Activated CD4-positive, alpha-beta T cell treated with anti-CD3 and anti-CD28 coated beads for 36 hours (primary cell): ENCODE measurements at regions not wholly inside any gene's neighbourhood (a gene's known extent, or its start where the extent isn't known, plus 50 kb on each side); places are given as distances from the start of the nearest gene placed in this dataset.

Source experiments
- ATAC-seq: fragments of 200-7000 bp; cut with Tn5 transposase; one replicate; pipeline ENCODE4 v1.10.0; 2021; ENCODE audit warnings: mild to moderate bottlenecking, moderate library complexity
- CTCF ChIA-PET: fragments of 350-600 bp; sonication (Branson Sonifier 250); formaldehyde crosslinking; loops from one replicate; lab custom pipeline; 2021; ENCODE audit warnings: antibody characterized with exemption; lab: Charles Lee
- POLR2A ChIA-PET: fragments of 350-600 bp; sonication (Branson Sonifier 250); formaldehyde crosslinking; loops from one replicate; lab custom pipeline; 2021; ENCODE audit warnings: antibody characterized with exemption, inconsistent platforms; lab: Charles Lee
- DNase-seq: peaks from one replicate; pipeline ENCODE4 v3.0.0-alpha.2; 2020
- H3K27ac Mint-ChIP-seq: one replicate; pipeline ENCODE4 v1.8.0; 2021; ENCODE audit warnings: mixed read lengths
- H3K27me3 Mint-ChIP-seq: one replicate; pipeline ENCODE4 v1.8.0; 2021; ENCODE audit warnings: mixed read lengths
- H3K36me3 Mint-ChIP-seq: one replicate; pipeline ENCODE4 v1.8.0; 2021; ENCODE audit warnings: low read depth, mixed read lengths
- H3K4me1 Mint-ChIP-seq: one replicate; pipeline ENCODE4 v1.8.0; 2021; ENCODE audit warnings: mixed read lengths
- H3K4me3 Mint-ChIP-seq: one replicate; pipeline ENCODE4 v1.8.0; 2021; ENCODE audit warnings: mild to moderate bottlenecking, moderate library complexity, mixed read lengths
- H3K9me3 Mint-ChIP-seq: one replicate; pipeline ENCODE4 v1.8.0; 2021; ENCODE audit warnings: low read depth, mixed read lengths
- intact Hi-C, 2 experiments: fragments of 100-400 bp; cut with DNase I in 1 of 2; cut with micrococcal nuclease in 1 of 2; formaldehyde crosslinking; loops; one replicate each; pipeline versions ENCODE4 v1.14.2 to v1.15.1; 2022 to 2024; cut with DNase I, micrococcal nuclease

DNA sequence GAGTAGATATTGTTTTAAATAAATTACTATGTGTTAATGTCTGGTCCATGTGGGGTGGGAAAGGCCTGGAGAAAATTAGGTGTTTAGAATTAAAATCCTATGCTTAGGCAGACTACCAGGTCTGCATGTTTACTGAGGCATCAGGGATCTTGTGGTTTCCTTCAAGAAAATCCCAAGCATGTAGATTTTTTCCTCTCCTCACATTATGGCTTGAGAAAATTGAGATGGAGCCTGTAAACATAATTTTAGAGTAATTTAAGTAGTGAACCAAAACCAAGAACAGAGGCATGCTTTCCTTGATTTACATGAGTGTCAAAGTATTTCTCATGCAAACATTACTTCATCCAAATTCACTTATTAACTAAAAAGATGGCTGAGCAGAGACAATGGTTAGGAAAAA is 823.7 kb downstream of the AACS start:
- H3K27me3 Mint-ChIP-seq: peaks cover 2% of the 10 kb centered on the region
- no peaks in the 10 kb centered on the region for H3K36me3 Mint-ChIP-seq
- no peak overlapping the region for H3K27ac Mint-ChIP-seq
- ChIA-PET CTCF (no interaction called here), POLR2A (no interaction called here)
- intact Hi-C loops: no loop called here
- H3K9me3 Mint-ChIP-seq: peaks cover 2% of the 10 kb centered on the region
- ATAC-seq (no peak), DNase-seq (no peak)
- no peak overlapping the region for H3K4me3 Mint-ChIP-seq
- no peaks in the 10 kb centered on the region for H3K4me1 Mint-ChIP-seq

DNA sequence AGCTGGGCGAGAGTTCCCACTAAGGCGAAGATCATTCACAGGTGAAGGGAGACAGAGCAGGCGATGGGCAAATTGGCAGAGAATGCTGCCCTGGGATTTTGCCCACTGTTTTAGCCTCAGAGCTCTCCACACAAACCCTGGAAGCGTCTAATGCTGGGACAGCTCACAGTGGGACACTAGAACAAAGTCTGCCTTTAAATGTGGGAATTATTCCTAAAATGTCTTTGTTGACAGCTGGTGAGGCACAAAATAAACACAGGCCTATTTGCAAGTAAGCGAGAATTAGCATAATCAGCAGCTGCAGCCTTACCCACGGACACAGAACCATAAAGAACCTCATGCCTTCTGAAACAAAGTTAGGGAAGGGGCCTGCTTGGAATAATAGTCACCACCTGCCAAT is 824.5 kb downstream of the AACS start:
- peaks cover 2% of the 10 kb centered on the region for H3K27me3 Mint-ChIP-seq
- H3K9me3 Mint-ChIP-seq: no peaks in the 10 kb centered on the region
- H3K4me3 Mint-ChIP-seq: no peak overlapping the region
- DNase-seq: no peak
- POLR2A ChIA-PET: no interaction called here
- no peak for ATAC-seq
- intact Hi-C loops: no loop called here
- no peaks in the 10 kb centered on the region for H3K4me1 Mint-ChIP-seq
- no peaks in the 10 kb centered on the region for H3K36me3 Mint-ChIP-seq
- CTCF ChIA-PET: interaction anchor here (0.9 kb wide), 1 partner anchor 11 kb away, joined by 3 read pairs; no protein-coding TSS in a partner anchor
- H3K27ac Mint-ChIP-seq: no peak overlapping the region

DNA sequence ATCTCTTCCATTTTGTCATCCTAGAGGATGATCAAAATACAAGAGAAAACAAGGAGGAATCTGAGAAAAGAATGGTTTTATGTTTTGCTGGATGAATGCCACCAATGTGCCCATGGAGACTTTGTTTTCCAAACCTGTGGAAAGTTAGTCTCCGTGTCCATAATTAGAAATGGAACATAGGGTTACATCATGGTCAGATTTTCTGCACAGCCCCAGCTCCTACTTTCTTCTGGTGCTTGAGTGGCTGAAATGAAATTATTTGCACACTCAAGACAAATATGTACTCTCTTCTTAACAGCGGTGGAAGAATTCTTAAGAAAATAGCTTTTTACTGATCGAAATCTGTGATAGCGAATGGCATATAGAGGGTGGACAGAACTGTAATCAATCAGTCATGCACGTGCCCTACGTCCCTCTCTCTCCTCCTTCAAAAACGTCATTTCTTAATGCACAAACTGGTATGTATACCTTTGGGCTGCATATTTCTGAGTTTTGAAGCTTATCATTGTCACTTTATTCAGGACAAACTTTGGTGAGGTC is 825.2 kb downstream of the AACS start:
- DNase-seq (no peak), ATAC-seq (no peak)
- ChIA-PET CTCF (interaction anchor here (0.9 kb wide), 1 partner anchor 10 kb away, joined by 3 read pairs; no protein-coding TSS in a partner anchor), POLR2A (interaction anchor here (0.6 kb wide), 1 partner anchor 61 kb away, joined by 3 read pairs; no protein-coding TSS in a partner anchor)
- H3K27ac Mint-ChIP-seq: no peak overlapping the region
- intact Hi-C loops: no loop called here
- H3K4me3 Mint-ChIP-seq: no peak overlapping the region
- H3K36me3 Mint-ChIP-seq: no peaks in the 10 kb centered on the region
- H3K9me3 Mint-ChIP-seq: no peaks in the 10 kb centered on the region
- H3K27me3 Mint-ChIP-seq: peaks cover 2% of the 10 kb centered on the region
- no peaks in the 10 kb centered on the region for H3K4me1 Mint-ChIP-seq

DNA sequence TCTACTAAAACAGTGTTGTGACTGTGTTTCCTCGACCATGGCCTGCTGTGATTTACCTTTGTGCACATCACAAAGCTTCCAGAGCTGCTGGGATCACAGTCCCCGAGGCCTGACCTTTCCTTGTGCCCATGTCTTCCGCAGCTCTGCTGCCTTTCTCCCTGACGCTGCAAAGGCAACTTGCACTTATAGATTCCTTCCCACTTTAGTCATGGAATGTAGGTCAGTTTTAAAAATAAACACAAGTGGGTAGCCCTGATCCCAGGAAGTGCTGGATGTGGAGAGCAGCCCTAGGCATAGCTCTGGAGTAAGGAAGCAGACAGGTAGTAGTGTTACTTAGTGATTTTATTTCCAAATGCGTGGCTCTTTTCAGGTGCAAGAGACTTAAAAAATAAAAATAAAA is 825.7 kb downstream of the AACS start:
- no peak for DNase-seq
- CTCF ChIA-PET: no interaction called here
- intact Hi-C loops: no loop called here
- no peaks in the 10 kb centered on the region for H3K36me3 Mint-ChIP-seq
- H3K27ac Mint-ChIP-seq: no peak overlapping the region
- H3K9me3 Mint-ChIP-seq: no peaks in the 10 kb centered on the region
- no peaks in the 10 kb centered on the region for H3K4me1 Mint-ChIP-seq
- no peak for ATAC-seq
- POLR2A ChIA-PET: interaction anchor here (0.6 kb wide), 1 partner anchor 61 kb away, joined by 3 read pairs; no protein-coding TSS in a partner anchor
- H3K27me3 Mint-ChIP-seq: peaks cover 2% of the 10 kb centered on the region
- no peak overlapping the region for H3K4me3 Mint-ChIP-seq

DNA sequence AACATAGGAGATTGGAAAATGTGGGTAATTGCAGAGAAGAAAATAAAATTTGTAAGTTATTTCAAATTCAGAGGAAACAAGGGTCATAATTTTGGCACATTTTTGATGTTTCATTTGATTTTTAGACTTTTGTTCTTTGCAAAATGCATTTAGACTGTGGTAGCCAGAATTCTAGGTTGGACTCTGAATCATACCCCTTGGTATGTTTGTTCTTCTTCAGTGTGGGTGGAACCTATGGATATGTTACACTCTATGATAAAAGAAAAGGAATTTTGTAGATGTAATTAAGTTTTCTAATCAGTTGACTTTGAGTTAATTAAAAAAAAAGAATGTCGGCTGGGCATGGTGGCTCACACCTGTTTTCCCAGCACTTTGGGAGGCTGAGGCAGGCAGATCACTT is 827.0 kb downstream of the AACS start:
- ATAC-seq: no peak
- POLR2A ChIA-PET: no interaction called here
- peaks cover 2% of the 10 kb centered on the region for H3K27me3 Mint-ChIP-seq
- no peaks in the 10 kb centered on the region for H3K9me3 Mint-ChIP-seq
- no peak overlapping the region for H3K27ac Mint-ChIP-seq
- CTCF ChIA-PET: no interaction called here
- H3K36me3 Mint-ChIP-seq: no peaks in the 10 kb centered on the region
- no peak overlapping the region for H3K4me3 Mint-ChIP-seq
- no peak for DNase-seq
- H3K4me1 Mint-ChIP-seq: no peaks in the 10 kb centered on the region
- intact Hi-C loops: no loop called here

DNA sequence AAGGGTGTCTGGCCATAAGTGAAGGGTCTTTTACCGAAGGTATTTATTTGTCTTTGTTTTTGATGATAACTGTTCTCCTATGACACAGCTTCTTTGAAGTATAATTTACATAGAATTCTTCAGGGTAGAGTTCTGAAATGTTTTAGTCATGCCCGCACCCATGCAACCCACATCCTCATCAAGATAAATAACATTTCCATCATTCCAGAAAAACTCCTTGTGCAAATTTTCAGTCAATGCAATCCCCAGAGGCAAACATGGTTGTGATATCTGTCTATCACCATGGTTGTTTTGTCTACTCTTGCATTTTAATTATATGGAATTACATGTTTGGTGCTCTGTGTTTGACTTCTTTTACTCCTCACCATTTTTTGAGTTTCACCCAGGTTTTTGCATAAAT is 837.8 kb downstream of the AACS start:
- no peak overlapping the region for H3K27ac Mint-ChIP-seq

DNA sequence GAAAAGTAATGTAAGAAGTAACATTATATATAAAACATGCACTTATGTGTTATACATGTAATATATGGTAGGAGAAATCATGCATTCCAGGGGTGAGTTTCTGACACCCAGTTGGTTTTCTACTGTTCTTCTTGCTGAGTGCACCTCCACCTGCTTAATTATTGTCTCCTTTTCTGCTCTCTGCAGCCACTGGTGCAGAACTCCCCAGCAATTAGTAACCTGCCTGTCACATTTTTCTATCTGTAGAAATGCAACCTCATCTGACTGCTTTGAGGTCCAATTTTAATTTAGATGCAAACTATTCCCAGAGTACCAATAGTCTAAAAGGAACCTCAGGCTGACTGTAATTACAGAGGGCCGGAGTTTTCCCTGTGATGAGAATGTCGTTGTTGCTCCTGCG is 842.1 kb downstream of the AACS start:
- CTCF ChIA-PET: no interaction called here
- intact Hi-C loops: no loop called here
- POLR2A ChIA-PET: no interaction called here
- no peak overlapping the region for H3K4me3 Mint-ChIP-seq
- H3K9me3 Mint-ChIP-seq: peaks cover 8% of the 10 kb centered on the region
- no peaks in the 10 kb centered on the region for H3K36me3 Mint-ChIP-seq
- no peaks in the 10 kb centered on the region for H3K27me3 Mint-ChIP-seq
- DNase-seq: no peak
- H3K4me1 Mint-ChIP-seq: no peaks in the 10 kb centered on the region
- H3K27ac Mint-ChIP-seq: no peak overlapping the region
- ATAC-seq: no peak

More for the DNA sequence above, 837.8 kb downstream of the AACS start:
- ChIA-PET POLR2A (no interaction called here), CTCF (no interaction called here)
- DNase-seq (no peak), ATAC-seq (no peak)
- intact Hi-C loops: no loop called here
- Mint-ChIP-seq H3K36me3 (no peaks in the 10 kb centered on the region), H3K4me3 (no peak overlapping the region), H3K4me1 (no peaks in the 10 kb centered on the region), H3K27me3 (no peaks in the 10 kb centered on the region), H3K9me3 (peaks cover 6% of the 10 kb centered on the region)

DNA sequence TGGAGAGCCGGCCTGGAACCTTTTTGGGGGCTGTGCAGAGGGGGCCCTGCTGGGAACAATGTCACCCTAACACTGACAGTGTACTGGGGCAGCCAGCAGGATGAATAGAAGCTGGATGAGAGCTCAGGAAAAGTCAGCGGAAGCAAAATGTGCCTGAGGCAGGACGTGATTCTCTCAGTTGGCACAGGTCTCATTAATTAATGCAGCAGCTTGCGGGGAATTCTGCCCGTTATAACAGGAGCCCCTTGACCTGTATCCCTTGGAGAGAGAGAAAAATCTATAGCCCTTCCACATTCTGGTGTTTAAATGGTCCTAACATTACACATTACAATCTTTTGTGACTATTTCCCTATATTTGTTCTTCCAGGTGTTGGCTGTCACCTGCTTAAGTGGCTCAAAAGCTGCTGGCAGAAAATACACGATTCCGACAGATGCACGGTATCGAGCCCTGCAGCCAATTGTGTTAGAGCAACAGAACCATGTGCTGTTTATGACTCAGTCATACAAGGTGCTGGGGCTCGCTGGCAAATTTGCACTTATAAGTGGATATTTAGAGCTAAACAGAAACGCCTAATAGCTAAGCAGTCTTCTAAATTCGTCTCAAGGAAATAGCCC is 854.7 kb downstream of the AACS start:
- H3K27me3 Mint-ChIP-seq: peaks cover 4% of the 10 kb centered on the region
- no peaks in the 10 kb centered on the region for H3K4me1 Mint-ChIP-seq
- DNase-seq (no peak), ATAC-seq (no peak)
- no peaks in the 10 kb centered on the region for H3K36me3 Mint-ChIP-seq
- ChIA-PET CTCF (no interaction called here), POLR2A (no interaction called here)
- H3K4me3 Mint-ChIP-seq: no peak overlapping the region
- intact Hi-C loops: no loop called here
- no peak overlapping the region for H3K27ac Mint-ChIP-seq
- H3K9me3 Mint-ChIP-seq: peaks cover 2% of the 10 kb centered on the region

DNA sequence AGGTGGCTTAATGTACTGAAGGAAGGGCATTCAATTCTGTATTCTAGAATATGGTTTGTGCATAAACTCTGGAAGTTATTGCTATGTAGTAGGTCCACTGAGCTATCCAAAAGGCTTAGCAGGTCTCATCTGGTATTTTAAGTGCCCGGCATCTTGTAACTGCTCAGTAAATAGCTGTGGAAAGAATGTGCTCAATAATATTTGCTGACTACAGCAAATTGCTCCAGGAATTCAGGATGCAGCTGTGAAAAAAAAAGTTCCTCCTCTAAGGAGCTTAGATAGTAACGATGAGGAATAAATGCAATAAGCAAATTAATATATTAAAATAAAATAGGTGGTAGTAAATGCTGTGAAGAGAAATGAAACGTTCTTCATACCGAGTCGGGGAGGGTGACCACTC is 857.1 kb downstream of the AACS start:
- Mint-ChIP-seq H3K27ac (no peak overlapping the region), H3K27me3 (peaks cover 4% of the 10 kb centered on the region), H3K9me3 (peaks cover 3% of the 10 kb centered on the region), H3K36me3 (no peaks in the 10 kb centered on the region), H3K4me3 (no peak overlapping the region), H3K4me1 (no peaks in the 10 kb centered on the region)
- ATAC-seq (no peak), DNase-seq (no peak)
- intact Hi-C loops: no loop called here
- POLR2A ChIA-PET: no interaction called here
- CTCF ChIA-PET: no interaction called here

DNA sequence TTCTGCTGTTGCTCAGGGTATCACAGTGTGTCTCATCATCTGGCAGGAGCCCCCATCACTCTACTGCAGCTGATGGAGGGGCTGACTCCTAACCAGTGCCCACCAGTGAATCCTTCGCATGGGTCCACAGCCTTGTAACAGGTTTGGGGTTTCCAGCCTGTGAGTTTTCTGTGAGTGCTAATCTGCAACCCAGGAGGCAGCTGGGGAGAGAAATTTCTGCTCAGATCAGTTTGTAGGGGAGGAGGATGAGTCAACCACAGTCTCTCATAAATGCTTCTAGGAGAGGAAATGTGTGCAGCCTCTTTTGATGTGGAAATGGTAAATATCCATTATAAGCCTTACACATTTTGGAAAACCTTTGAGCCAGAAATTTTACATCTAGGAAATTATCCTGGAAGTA is 871.3 kb downstream of the AACS start:
- Mint-ChIP-seq H3K4me3 (no peak overlapping the region), H3K27ac (no peak overlapping the region), H3K9me3 (peaks cover 1% of the 10 kb centered on the region), H3K27me3 (peaks cover 1% of the 10 kb centered on the region), H3K36me3 (no peaks in the 10 kb centered on the region), H3K4me1 (no peaks in the 10 kb centered on the region)
- intact Hi-C loops: no loop called here
- ATAC-seq (no peak), DNase-seq (no peak)
- CTCF ChIA-PET: interaction anchor here (0.9 kb wide), 1 partner anchor 9 kb away, joined by 3 read pairs; no protein-coding TSS in a partner anchor
- POLR2A ChIA-PET: no interaction called here

DNA sequence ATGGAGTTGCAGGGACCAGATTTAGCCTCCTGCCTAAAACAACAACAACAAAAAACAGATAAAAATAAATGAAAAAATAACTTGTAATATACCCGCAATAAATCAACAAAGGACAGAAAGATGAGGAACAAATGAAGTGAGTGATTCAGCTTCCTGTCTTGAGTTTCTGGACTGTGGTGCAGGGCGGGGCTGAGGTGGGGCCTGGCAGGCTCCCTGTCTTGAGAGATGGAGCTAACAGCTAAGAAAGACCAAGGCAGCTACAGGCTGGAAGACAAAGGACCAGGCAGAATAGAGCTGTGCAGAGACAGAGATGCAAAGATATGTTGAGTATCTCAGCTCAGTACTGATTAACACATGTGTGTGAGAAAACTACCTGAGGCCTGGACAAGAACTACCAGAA is 879.2 kb downstream of the AACS start:
- CTCF ChIA-PET: interaction anchor here (2.0 kb wide), 1 partner anchor 42 kb away, joined by 4 read pairs; no protein-coding TSS in a partner anchor
- POLR2A ChIA-PET: no interaction called here
- intact Hi-C loops: no loop called here
- ATAC-seq (no peak), DNase-seq (no peak)
- no peaks in the 10 kb centered on the region for H3K9me3 Mint-ChIP-seq
- no peaks in the 10 kb centered on the region for H3K27me3 Mint-ChIP-seq
- H3K4me3 Mint-ChIP-seq: no peak overlapping the region
- H3K36me3 Mint-ChIP-seq: no peaks in the 10 kb centered on the region
- H3K27ac Mint-ChIP-seq: no peak overlapping the region
- no peaks in the 10 kb centered on the region for H3K4me1 Mint-ChIP-seq

DNA sequence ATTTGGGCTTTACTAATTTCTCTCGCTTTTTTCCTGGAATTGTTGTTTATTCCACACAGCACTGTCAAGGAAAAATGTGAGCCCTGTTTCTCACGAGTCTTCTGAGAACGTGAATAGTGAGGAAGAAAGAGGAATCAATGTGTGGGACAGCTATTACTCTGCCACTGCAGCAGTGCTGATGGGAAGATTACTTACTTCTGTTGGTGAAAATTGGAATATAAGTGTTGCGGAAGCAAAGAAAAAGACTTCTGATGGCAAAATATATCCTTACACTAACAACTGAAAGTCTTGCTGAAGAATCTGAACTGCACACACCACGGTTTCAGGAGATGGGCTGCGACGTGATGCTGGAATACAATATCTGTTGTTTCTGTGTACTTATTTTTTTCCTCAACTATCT is 884.2 kb downstream of the AACS start:
- ATAC-seq (no peak), DNase-seq (no peak)
- CTCF ChIA-PET: no interaction called here
- Mint-ChIP-seq H3K36me3 (no peaks in the 10 kb centered on the region), H3K4me1 (no peaks in the 10 kb centered on the region), H3K27ac (no peak overlapping the region), H3K4me3 (no peak overlapping the region), H3K27me3 (no peaks in the 10 kb centered on the region), H3K9me3 (peaks cover 3% of the 10 kb centered on the region)
- intact Hi-C loops: no loop called here
- POLR2A ChIA-PET: no interaction called here
